ENCODE measurements at regions not wholly inside any gene's neighbourhood (a gene's known extent, or its start where the extent isn't known, plus 50 kb on each side); places are given as distances from the start of the nearest gene placed in this dataset.

GRCh38 chr4:104596189-104596588 is 101.5 kb upstream of the CXXC4 start:
- TF ChIP-seq, protein P1, sequence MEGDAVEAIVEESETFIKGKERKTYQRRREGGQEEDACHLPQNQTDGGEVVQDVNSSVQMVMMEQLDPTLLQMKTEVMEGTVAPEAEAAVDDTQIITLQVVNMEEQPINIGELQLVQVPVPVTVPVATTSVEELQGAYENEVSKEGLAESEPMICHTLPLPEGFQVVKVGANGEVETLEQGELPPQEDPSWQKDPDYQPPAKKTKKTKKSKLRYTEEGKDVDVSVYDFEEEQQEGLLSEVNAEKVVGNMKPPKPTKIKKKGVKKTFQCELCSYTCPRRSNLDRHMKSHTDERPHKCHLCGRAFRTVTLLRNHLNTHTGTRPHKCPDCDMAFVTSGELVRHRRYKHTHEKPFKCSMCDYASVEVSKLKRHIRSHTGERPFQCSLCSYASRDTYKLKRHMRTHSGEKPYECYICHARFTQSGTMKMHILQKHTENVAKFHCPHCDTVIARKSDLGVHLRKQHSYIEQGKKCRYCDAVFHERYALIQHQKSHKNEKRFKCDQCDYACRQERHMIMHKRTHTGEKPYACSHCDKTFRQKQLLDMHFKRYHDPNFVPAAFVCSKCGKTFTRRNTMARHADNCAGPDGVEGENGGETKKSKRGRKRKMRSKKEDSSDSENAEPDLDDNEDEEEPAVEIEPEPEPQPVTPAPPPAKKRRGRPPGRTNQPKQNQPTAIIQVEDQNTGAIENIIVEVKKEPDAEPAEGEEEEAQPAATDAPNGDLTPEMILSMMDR (IDR thresholded peaks at IDR 0.05), result no peak
- TF ChIP-seq POLR2A (IDR thresholded peaks at IDR 0.05), result no peak
